GM12878 (cell line): ENCODE measurements at regions not wholly inside any gene's neighbourhood (a gene's known extent, or its start where the extent isn't known, plus 50 kb on each side); places are given as distances from the start of the nearest gene placed in this dataset.

ENCODE experiments used
- ATAC-seq: fragments of 200-7000 bp; cut with Tn5 transposase; 3 replicates; pipeline ENCODE4 v1.9.1; 2020; ENCODE audit warnings: mild to moderate bottlenecking, moderate library complexity
- BruUV-seq: library from RNA; stranded (reverse); fragments of 400-500 nt; replicated peaks from 2 replicates; lab custom pipeline; 2021; lab: Mats Ljungman, UMichigan
- CTCF ChIA-PET: fragments of 300-600 bp; sonication (Branson Sonifier 250); formaldehyde crosslinking; extraction: SDS; loops from one replicate; lab custom pipeline; 2021; ENCODE audit warnings: inconsistent platforms; lab: Yijun Ruan, JAX
- POLR2A ChIA-PET: fragments of 350-600 bp; formaldehyde crosslinking; extraction: SDS; loops from one replicate; lab custom pipeline; 2021; ENCODE audit warnings: inconsistent platforms; lab: Charles Lee
- RAD21 ChIA-PET: fragments of 300-600 bp; sonication (Branson Sonifier 250); formaldehyde crosslinking; loops from one replicate; lab custom pipeline; 2023; ENCODE audit warnings: antibody characterized with exemption; ENCODE audit not compliant: unreplicated experiment; lab: Charles Lee
- SMC1A ChIA-PET: fragments of 300-600 bp; sonication (Branson Sonifier 250); formaldehyde crosslinking; loops from one replicate; lab custom pipeline; 2023; ENCODE audit not compliant: unreplicated experiment, uncharacterized antibody; lab: Charles Lee
- DNase-seq: peaks from one replicate; pipeline ENCODE4 v3.0.0-alpha.2; 2011; ENCODE audit warnings: low read depth, low spot score
- FAIRE-seq: peaks from 3 replicates; lab custom pipeline; 2011; peaks lifted over from hg19 to GRCh38; lab: Jason Lieb, UNC
- H2AFZ ChIP-seq: 2 replicates; pipeline ENCODE4 v1.6.0; 2011; ENCODE audit warnings: low read depth, low read length, control low read depth; ENCODE audit not compliant: control insufficient read depth
- H3K27ac ChIP-seq: 2 replicates; pipeline ENCODE4 v1.5.1; 2011; ENCODE audit warnings: control low read depth; ENCODE audit not compliant: control insufficient read depth, insufficient read depth
- H3K27me3 ChIP-seq, 2 experiments: replicated peaks in 1 of 2; 2 replicates each; pipeline versions ENCODE4 v1.6.0 to v1.6.1; 2011; ENCODE audit warnings: low read length in 1 of 2; ENCODE audit not compliant: control insufficient read depth in 2 of 2, insufficient read depth in 2 of 2
- H3K36me3 ChIP-seq, 2 experiments: 2 replicates each; pipeline ENCODE4 v1.5.1; 2011; ENCODE audit warnings: low read length in 1 of 2; ENCODE audit not compliant: control insufficient read depth in 2 of 2, insufficient read depth in 2 of 2
- H3K4me1 ChIP-seq: 2 replicates; pipeline ENCODE4 v1.6.1; 2011; ENCODE audit warnings: mild to moderate bottlenecking, low read length, moderate library complexity, mixed read lengths; ENCODE audit not compliant: control insufficient read depth, insufficient read depth
- H3K4me2 ChIP-seq: 2 replicates; pipeline ENCODE4 v1.6.0; 2011; ENCODE audit warnings: control low read depth; ENCODE audit not compliant: control insufficient read depth, insufficient read depth
- H3K4me3 ChIP-seq: fragments of 200-600 bp; sonication (generic); 2 replicates; pipeline ENCODE4 v1.5.1; 2016
- H3K79me2 ChIP-seq: 2 replicates; pipeline ENCODE4 v1.6.0; 2011; ENCODE audit warnings: low read length; ENCODE audit not compliant: control insufficient read depth, insufficient read depth
- H3K9ac ChIP-seq: 2 replicates; pipeline ENCODE4 v1.8.0; 2011; ENCODE audit warnings: low read length, control low read depth, mixed read lengths; ENCODE audit not compliant: control insufficient read depth, insufficient read depth
- H3K9me3 ChIP-seq: replicated peaks from 3 replicates; pipeline ENCODE4 v1.5.1; 2011; ENCODE audit warnings: mild to moderate bottlenecking, low read length; ENCODE audit not compliant: control insufficient read depth, insufficient read depth
- H4K20me1 ChIP-seq: 2 replicates; pipeline ENCODE4 v1.6.0; 2011; ENCODE audit not compliant: control insufficient read depth, insufficient read depth
- ATF2 ChIP-seq: IDR thresholded peaks from 2 replicates; pipeline ENCODE4 v1.6.1; 2012; ENCODE audit warnings: low read length, inconsistent platforms
- BACH1 ChIP-seq: fragments of 450-650 bp; IDR thresholded peaks from 2 replicates; pipeline ENCODE4 v1.6.1; 2017; ENCODE audit warnings: mild to moderate bottlenecking, borderline replicate concordance
- CEBPB ChIP-seq, 2 experiments: fragments of 150-350 bp in 1 of 2; IDR thresholded peaks; 2 replicates each; pipeline ENCODE4 v1.6.1; 2012 to 2014; ENCODE audit warnings: low read depth in 2 of 2, low read length in 2 of 2, borderline replicate concordance in 1 of 2, inconsistent platforms in 1 of 2
- CEBPZ ChIP-seq: fragments of 150-350 bp; IDR thresholded peaks from 2 replicates; pipeline ENCODE4 v1.6.1; 2016; ENCODE audit warnings: low read depth, low read length
- CHD4 ChIP-seq: fragments of 200-600 bp; sonication (generic); IDR thresholded peaks from 2 replicates; pipeline ENCODE4 v1.6.1; 2016; ENCODE audit warnings: mild to moderate bottlenecking
- E2F8 ChIP-seq: fragments of 450-650 bp; IDR thresholded peaks from 2 replicates; pipeline ENCODE4 v1.6.1; 2018; ENCODE audit warnings: mild to moderate bottlenecking, low read depth, moderate library complexity; ENCODE audit not compliant: partially characterized antibody
- FOS ChIP-seq: IDR thresholded peaks from 3 replicates; pipeline ENCODE4 v1.6.1; 2011; ENCODE audit warnings: borderline replicate concordance; ENCODE audit not compliant: insufficient read length; ENCODE audit errors: extremely low read depth
- IKZF1 ChIP-seq: fragments of 450-650 bp; conservative IDR thresholded peaks from 2 replicates; pipeline ENCODE4 v1.6.1; 2017; ENCODE audit warnings: antibody characterized with exemption, mild to moderate bottlenecking
- IRF4 ChIP-seq: IDR thresholded peaks from 2 replicates; pipeline ENCODE4 v1.6.1; 2011; ENCODE audit warnings: low read depth, low read length
- KDM1A ChIP-seq: fragments of 200-600 bp; sonication (generic); IDR thresholded peaks from 2 replicates; pipeline ENCODE4 v1.6.1; 2016; ENCODE audit warnings: borderline replicate concordance
- KLF5 ChIP-seq: fragments of 450-650 bp; IDR thresholded peaks from 2 replicates; pipeline ENCODE4 v1.6.1; 2014; ENCODE audit warnings: mild to moderate bottlenecking; ENCODE audit not compliant: partially characterized antibody
- NFXL1 ChIP-seq: fragments of 450-650 bp; IDR thresholded peaks from 2 replicates; pipeline ENCODE4 v1.6.1; 2017; ENCODE audit warnings: antibody characterized with exemption, mild to moderate bottlenecking, borderline replicate concordance
- NR2C1 ChIP-seq: fragments of 450-650 bp; IDR thresholded peaks from 2 replicates; pipeline ENCODE4 v1.6.1; 2017; ENCODE audit warnings: antibody characterized with exemption, mild to moderate bottlenecking, moderate library complexity
- SPI1 ChIP-seq: IDR thresholded peaks from 2 replicates; pipeline ENCODE4 v1.6.1; 2011; ENCODE audit warnings: low read depth, mild to moderate bottlenecking, low read length, moderate library complexity, borderline replicate concordance; ENCODE audit not compliant: insufficient read depth
- ZNF207 ChIP-seq: fragments of 450-650 bp; IDR thresholded peaks from 2 replicates; pipeline ENCODE4 v1.6.1; 2014; ENCODE audit warnings: antibody characterized with exemption, mild to moderate bottlenecking, borderline replicate concordance
- ZNF217 ChIP-seq: fragments of 450-650 bp; IDR thresholded peaks from 2 replicates; pipeline ENCODE4 v1.6.1; 2017; ENCODE audit warnings: antibody characterized with exemption, mild to moderate bottlenecking
- ZNF24 ChIP-seq: fragments of 450-650 bp; IDR thresholded peaks from 2 replicates; pipeline ENCODE4 v1.6.1; 2017; ENCODE audit warnings: antibody characterized with exemption, mild to moderate bottlenecking
- WGBS: methylation state at CpG from one replicate; pipeline ENCODE4 v1.1.6; 2016; ENCODE audit warnings: low lambda C conversion rate; ENCODE audit not compliant: insufficient replicate concordance, insufficient coverage; ENCODE audit errors: missing lambda C conversion rate; 5-methylcytosine and 5-hydroxymethylcytosine counted together
- in situ Hi-C: fragments of 300-500 bp; cut with MboI; formaldehyde crosslinking; loops from 9 replicates; pipeline ENCODE4 v1.14.3; 2018; ENCODE audit warnings: mixed read lengths
- intact Hi-C: fragments of 100-400 bp; cut with micrococcal nuclease; formaldehyde crosslinking; loops from one replicate; pipeline ENCODE4 v1.14.2; 2022; ENCODE audit not compliant: unreplicated experiment

GRCh38 chr22:22079404-22080148 lies 97.0 kb upstream of the TOP3B start:
- ChIA-PET SMC1A (interaction anchor here (0.5 to 1.1 kb wide), 2 partner anchors 32 to 38 kb away, joined by 3 read pairs; no protein-coding TSS in a partner anchor), RAD21 (no interaction called here), CTCF (interaction anchor here (0.8 to 1.2 kb wide), 3 partner anchors 9 to 30 kb away, joined by 3 to 4 read pairs (median 3); no protein-coding TSS in a partner anchor), POLR2A (no interaction called here)
- no peak for ATAC-seq
- H3K9me3 ChIP-seq, result no peaks in the 10 kb centered on the region
- no peaks in the 10 kb centered on the region for H4K20me1 ChIP-seq
- H3K4me1 ChIP-seq, result no peaks in the 10 kb centered on the region
- no TSS peak for BruUV-seq
- DNase-seq, result no peak
- WGBS, result 43% methylated on average over 6 of the region's 6 CpGs
- H3K79me2 ChIP-seq, result no peaks in the 10 kb centered on the region
- H2AFZ ChIP-seq, result no peak overlapping the region
- no peak overlapping the region for H3K27ac ChIP-seq
- H3K9ac ChIP-seq, result no peak overlapping the region
- H3K4me3 ChIP-seq, result no peak overlapping the region
- in situ Hi-C loops, result loop anchor here (5.0 kb wide), 1 partner anchor 53 kb away; no protein-coding TSS in a partner anchor
- H3K27me3 ChIP-seq, result no peaks in the 10 kb centered on the region
- H3K4me2 ChIP-seq, result no peak overlapping the region
- FAIRE-seq, result no peak
- intact Hi-C loops, result loop anchor here (10.0 kb wide), 1 partner anchor 55 kb away; no protein-coding TSS in a partner anchor
- no peaks in the 10 kb centered on the region for H3K36me3 ChIP-seq
- TF ChIP-seq ZNF217 (no peak), KLF5 (no peak), NR2C1 (no peak), CEBPB (IDR thresholded peaks at IDR 0.05; ENCODE audit: borderline replicate concordance in 1 of 2, low read depth in 2 of 2, low read length in 2 of 2) (no peak), CHD4 (no peak), BACH1 (no peak), IRF4 (no peak), ZNF207 (no peak), ATF2 (no peak), SPI1 (no peak), CEBPZ (no peak), IKZF1 (no peak), ZNF24 (no peak), E2F8 (no peak), NFXL1 (no peak), KDM1A (no peak), FOS (no peak)
